NOMO-1 treated with DMSO at 0.1 percent for 48 hours (cell line): ENCODE measurements at regions not wholly inside any gene's neighbourhood (a gene's known extent, or its start where the extent isn't known, plus 50 kb on each side); places are given as distances from the start of the nearest gene placed in this dataset.

Experiments
- DNase-seq: peaks from one replicate; lab custom pipeline; 2025; ENCODE audit not compliant: unreplicated experiment; lab: John Stamatoyannopoulos, UW

GRCh38 chr9:113781381-113781780 is 94.7 kb upstream of the ZNF618 start:
- DNase-seq: no peak

DNA sequence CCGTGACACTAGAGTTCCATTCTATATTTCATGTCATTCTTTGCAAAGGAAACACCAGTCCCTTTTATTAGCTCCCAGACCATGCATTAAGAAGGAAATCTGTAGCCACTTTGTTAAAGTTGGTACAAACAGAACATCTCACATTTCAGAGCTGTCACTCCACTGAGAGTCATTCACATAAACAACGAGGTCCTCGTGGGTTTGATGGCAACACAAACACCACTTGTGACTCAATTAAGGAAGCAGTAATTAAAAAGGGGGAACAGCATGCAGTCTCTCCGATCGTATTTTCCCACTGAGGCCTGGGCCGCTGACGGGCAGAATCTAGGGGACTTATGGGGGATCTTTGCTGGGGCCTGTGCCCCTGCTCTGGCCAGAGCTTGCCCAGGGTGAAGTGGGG is 94.2 kb upstream of the ZNF618 start:
- peak; percentile 53 for DNase-seq

GRCh38 chr9:113783475-113783874 is 92.6 kb upstream of the ZNF618 start:
- DNase-seq: no peak

DNA sequence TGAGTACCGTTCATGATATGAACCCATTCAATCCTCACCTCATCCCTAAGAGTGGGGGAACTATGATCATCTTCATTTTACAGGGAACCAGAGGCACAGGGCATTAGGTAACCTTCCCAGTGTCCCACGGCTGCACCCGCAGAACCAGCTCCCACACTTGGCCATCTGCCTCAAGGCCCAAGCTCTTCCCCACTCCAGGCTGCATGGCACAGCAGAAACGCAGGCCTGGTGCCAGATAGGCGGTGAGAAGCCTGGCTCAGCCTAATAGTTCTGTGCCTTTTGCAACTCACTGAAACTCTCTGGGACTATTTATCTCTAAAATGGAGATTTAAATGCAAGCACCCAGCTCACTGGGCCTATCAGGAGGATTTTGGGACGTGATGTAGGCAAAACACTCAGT is 90.8 kb upstream of the ZNF618 start:
- DNase-seq: no peak

DNA sequence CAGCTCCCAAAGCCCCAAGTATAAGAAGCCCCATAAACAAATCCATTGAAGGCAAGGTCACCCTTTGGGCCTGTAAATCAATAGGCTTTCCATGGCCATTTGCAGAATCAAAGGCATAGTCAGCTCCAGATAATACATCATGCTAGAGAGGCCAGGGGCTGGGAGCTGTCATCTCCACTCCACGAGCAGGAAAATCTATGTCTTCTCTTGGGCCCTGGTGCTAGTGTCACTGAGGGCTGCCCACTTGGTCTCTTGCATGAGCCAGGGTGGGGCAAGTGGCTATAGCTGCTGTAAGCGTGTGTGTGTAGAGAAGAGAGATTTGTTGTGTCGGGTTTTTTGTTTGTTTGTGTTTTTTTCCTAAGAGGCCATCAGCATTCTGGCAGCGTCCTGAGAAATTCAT is 90.0 kb upstream of the ZNF618 start:
- no peak for DNase-seq

DNA sequence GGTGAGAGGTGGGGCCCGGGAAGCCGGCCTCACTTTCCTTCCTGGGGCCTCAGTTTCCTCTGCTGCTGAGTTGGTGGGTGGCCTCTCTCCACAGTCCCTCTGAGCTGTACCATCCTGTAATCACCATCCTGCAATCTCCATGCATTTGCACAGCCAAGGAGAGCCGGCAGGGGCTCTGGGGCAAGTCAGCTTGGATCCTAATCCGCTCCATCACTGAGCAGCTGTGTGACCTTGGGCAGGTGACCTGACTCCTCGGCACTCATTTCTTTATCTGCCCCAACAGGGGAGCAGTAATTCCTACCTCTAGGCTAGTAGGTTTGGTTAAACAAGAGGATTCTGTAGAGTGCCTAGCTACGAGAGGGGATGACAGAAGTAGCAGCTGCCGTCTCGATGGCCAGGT is 88.2 kb upstream of the ZNF618 start:
- no peak for DNase-seq

GRCh38 chr9:113788616-113789330 is 87.3 kb upstream of the ZNF618 start:
- no peak for DNase-seq

DNA sequence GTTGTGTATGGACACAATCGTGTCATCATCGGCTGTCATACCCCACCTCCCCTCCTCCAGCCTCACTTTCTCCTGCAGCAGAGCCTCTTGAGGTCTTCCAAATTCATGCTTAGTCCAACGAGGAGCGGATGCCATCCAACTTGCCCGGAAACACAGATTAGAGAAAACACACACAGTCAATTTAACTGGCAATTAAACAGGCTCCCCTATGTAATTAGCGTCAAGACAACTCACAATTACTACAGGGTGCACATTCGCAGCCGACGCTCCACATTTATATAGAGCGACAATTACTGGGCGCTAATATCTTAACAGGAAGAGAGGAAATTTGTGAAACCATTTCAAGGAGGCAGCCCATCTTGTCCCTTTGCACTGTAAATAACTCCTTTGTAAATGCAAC is 86.0 kb upstream of the ZNF618 start:
- no peak for DNase-seq

GRCh38 chr9:113793558-113793957 is 82.6 kb upstream of the ZNF618 start:
- no peak for DNase-seq

- no peak for DNase-seq
Measured at GRCh38 chr9:113794721-113795120, 81.4 kb upstream of the ZNF618 start.

DNA sequence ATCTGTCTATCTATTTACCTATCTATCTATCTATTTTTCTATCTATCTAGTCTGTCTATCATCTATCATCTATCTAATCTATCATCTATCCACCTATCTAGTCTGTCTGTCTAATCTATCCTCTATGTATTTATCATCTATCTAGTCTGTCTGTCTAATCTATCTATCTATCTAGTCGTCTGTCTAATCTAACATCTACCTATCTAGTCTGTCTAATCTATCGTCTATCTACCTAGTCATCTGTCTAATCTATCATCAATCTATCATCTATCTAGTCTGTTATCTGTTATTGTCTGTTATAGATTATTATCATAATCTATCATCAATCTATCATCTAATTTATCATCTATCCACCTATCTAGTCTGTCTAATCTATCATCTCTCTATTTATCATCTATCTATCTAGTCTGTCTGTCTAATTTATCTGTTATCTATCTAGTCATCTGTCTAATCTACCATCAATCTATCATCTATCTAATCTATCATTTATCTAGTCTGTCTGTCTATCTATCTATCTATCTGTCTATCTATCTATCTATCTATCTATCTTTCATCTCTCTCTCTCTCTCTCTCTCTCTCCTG is 80.2 kb upstream of the ZNF618 start:
- no peak for DNase-seq

- no peak for DNase-seq
Measured at GRCh38 chr9:113796646-113797426, 79.3 kb upstream of the ZNF618 start.

GRCh38 chr9:113798062-113799030 is 77.8 kb upstream of the ZNF618 start:
- DNase-seq: no peak

DNA sequence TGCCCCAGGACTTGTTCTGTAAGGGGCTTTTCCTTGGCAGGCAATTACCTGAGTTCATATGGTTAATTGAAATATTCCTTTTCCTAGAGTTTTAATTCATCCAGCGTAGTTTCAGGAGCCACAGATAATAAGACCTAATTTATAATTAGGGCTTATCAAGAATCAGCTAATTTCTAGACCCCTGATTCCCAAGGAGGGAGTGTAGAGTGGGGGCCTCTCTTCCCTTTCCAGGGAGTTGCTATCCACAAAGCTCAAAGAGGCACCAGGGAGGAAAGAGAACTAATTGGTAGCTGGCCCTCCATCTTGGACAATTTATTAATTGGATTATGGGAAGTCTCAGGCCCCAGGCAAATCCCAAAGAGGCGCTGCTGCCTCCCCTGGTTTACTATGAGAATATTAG is 75.8 kb upstream of the ZNF618 start:
- DNase-seq: no peak

DNA sequence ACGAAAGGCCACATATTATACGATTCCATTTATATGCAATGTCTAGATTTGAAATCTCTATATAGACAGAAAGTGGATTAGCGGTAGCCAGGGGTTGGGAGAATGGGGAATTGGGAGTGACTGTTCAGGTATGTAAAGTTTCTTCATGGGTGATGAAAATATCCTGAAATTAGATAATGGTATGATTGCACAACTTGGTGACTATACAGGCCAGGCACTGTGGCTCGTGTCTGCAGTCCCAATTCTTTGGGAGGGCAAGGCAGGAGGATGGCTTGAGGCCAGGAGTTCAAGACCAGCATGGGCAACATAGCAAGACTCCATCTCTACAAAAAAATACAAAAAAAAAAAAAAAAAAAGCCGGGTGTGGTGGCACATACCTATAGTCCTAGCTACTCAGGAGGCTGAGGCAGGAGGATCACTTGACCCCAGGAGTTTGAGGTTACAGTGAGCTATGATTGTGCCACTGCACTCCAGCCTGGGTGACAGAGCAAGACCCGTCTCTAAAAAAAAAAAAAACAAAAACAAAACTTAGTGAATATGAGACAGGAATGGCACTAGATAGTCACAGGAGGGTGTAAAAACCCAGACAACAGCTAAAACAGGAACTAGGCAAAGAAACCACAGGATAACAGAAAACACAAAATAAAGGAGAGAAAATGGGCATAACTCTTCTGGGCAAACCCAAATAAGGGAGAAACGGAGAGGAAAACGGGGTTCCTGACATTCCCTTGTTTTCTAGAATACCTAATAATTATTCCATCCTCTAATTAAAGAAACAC is 72.1 kb upstream of the ZNF618 start:
- DNase-seq: peak; percentile 34

DNA sequence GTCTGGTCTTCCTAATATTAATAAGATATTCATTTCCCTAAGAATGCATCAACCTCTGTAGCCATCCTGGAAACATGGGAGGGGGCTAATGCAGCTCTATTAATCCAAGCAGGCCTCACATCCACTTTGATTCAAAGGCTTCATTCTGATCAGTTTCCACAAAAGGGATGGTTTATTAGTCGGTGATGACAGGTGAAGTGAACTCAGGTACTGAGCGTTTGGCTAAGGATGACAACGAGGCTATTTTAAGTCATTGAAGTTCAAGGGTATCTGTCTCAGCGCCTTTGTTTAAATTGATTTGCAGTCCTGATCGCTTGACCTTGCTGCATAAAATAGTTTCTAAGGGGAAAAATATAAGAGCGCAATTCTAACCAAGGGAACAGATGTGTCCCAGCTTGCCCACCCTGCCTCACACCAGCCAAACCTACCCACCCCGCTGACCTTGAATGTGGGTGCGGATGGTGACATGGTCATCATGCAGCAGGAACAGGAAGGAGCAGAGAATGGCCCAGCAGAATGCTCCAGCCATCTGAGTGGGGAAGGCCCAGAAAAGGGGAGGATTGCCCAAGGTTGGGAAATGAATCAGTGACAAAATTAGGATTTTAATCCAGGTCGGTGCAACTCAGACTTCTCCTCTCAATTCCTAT is 70.5 kb upstream of the ZNF618 start:
- no peak for DNase-seq

- DNase-seq: peak; percentile 58
Measured at GRCh38 chr9:113807173-113808061, 68.7 kb upstream of the ZNF618 start.

- DNase-seq: no peak
Measured at GRCh38 chr9:113808391-113809358, 67.4 kb upstream of the ZNF618 start.
